Activated T-cell treated with anti-CD3 and anti-CD28 coated beads, Interleukin-2, amount 50 U/mL, for 4 hours (primary cell): ENCODE measurements at regions not wholly inside any gene's neighbourhood (a gene's known extent, or its start where the extent isn't known, plus 50 kb on each side); places are given as distances from the start of the nearest gene placed in this dataset.

ENCODE experiments used
- ATAC-seq, 2 donors: fragments of 200-7000 bp; cut with Tn5 transposase; one replicate each; pipeline ENCODE4 v1.10.0; 2021
- DNase-seq: peaks from one replicate; pipeline ENCODE4 v3.0.0-alpha.2; 2020
- H3K27me3 Mint-ChIP-seq: one replicate; pipeline ENCODE4 v1.8.0; 2021; ENCODE audit warnings: low read depth, mixed read lengths
- H3K36me3 Mint-ChIP-seq: one replicate; pipeline ENCODE4 v1.8.0; 2022; ENCODE audit warnings: mixed read lengths; ENCODE audit not compliant: insufficient read depth
- H3K4me1 Mint-ChIP-seq: one replicate; pipeline ENCODE4 v1.8.0; 2021; ENCODE audit warnings: low read depth, mixed read lengths
- H3K4me3 Mint-ChIP-seq: one replicate; pipeline ENCODE4 v1.8.0; 2021; ENCODE audit warnings: mild to moderate bottlenecking, moderate library complexity, mixed read lengths
- H3K9me3 Mint-ChIP-seq: one replicate; pipeline ENCODE4 v1.8.0; 2021; ENCODE audit warnings: mixed read lengths

DNA sequence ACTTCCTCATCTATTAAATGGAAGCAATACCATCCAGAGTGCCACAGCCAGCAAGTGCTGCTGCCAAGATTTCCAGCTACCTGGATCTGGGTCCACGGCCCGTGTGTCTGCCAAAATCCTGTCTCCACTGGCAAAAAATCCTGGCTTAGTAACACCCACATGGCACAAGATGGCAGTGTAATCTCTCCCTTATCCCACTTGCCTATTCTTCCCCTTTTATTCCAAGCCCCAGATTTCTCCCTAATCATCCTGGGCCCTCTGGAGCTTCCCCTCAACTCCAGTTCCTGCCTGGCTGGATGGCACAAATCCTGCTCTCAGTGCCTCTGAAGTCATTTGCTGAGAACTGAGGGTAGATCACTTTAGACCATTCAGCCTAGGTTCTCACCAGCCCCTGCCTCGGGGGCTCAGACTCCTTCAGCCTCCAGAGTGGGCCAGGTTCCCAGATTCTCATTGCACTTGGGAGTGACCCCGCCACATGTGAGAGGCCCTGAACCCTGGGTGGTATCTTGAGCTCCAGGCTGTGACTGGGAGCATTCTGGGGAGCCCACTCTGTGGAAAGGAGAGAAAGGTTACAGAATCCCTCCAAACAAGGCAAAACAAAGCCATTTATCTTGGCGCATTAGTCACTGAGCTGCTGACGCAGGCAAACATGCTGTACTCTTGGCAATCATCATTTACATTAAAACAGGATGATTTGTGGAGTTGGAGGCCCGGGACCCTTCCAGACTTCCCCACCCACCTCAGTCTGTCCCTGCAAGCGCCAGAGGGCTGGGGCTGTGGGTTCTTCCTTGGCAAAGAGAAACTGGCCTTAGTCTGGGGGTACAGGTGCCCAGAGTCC is 325.8 kb downstream of the DYSF start:
- no peak for ATAC-seq
- DNase-seq: no peak
- H3K4me3 Mint-ChIP-seq: no peak overlapping the region
- H3K9me3 Mint-ChIP-seq: no peaks in the 10 kb centered on the region
- H3K4me1 Mint-ChIP-seq: no peaks in the 10 kb centered on the region
- H3K27me3 Mint-ChIP-seq: peaks cover 3% of the 10 kb centered on the region
- H3K36me3 Mint-ChIP-seq: no peaks in the 10 kb centered on the region

DNA sequence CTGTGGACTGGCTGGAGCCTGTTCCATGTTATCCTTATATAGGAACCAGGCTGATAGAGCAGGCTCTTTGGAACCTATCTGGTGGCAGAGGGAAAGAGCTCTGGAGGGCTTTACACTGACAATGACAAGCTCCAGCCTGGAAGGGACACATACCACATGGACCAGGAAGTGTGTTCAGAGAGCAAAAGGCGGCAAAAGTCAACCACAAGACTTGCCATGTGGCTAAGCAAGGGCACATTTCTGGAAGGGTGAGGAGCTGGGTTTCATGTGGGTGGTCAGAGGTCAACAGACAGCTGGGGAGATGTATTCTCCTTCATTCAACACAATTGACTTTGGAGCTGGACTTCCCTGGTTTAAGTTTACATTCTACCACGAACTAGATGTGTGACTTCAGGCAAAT is 325.2 kb downstream of the DYSF start:
- Mint-ChIP-seq H3K4me3 (no peak overlapping the region), H3K9me3 (no peaks in the 10 kb centered on the region), H3K4me1 (no peaks in the 10 kb centered on the region), H3K27me3 (peaks cover 3% of the 10 kb centered on the region), H3K36me3 (no peaks in the 10 kb centered on the region)
- no peak for DNase-seq
- ATAC-seq: no peak

DNA sequence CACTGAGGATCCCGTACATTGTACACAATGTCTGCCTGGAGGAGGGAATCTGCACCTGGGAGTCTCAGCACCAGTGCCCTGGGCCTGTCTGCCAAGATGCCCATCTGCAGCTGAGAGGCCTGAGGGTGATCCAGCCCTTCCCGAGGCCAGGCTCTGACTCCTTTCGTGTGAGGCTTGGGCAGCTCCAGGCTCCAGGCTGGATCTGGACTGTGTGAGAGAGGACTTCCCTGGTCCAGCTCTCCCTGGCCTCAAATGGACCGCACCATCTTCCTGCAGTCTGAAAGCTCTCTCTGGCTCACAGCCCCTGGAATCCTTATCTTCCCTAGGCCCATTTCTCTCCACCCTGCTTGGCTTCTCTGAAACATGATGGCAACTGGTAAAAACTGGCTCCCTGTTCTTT is 324.6 kb downstream of the DYSF start:
- Mint-ChIP-seq H3K36me3 (no peaks in the 10 kb centered on the region), H3K9me3 (no peaks in the 10 kb centered on the region), H3K4me1 (no peaks in the 10 kb centered on the region), H3K27me3 (peaks cover 3% of the 10 kb centered on the region), H3K4me3 (no peak overlapping the region)
- ATAC-seq (no peak), DNase-seq (no peak)

DNA sequence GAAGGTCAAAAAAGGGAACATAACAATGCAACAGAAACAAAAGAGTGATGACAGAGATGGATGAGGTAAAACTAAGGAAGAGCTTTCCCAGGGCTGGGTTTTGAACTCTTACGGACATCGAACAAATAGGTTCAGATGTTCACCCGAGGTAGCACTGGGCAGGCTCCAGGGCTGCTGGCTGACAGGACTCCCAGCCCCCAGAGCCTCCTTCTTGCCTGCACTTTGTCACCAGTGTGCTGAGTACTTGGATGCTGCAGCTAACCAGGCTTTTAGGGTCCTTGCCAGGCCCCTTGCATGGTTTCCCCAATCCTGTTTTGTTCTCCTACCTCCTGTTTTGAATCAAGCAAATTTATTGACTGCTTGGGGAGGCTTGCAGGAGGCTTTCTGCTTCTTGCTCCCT is 322.9 kb downstream of the DYSF start:
- DNase-seq: no peak
- Mint-ChIP-seq H3K27me3 (peaks cover 1% of the 10 kb centered on the region), H3K4me3 (no peak overlapping the region), H3K9me3 (no peaks in the 10 kb centered on the region), H3K36me3 (no peaks in the 10 kb centered on the region), H3K4me1 (no peaks in the 10 kb centered on the region)
- no peak for ATAC-seq

DNA sequence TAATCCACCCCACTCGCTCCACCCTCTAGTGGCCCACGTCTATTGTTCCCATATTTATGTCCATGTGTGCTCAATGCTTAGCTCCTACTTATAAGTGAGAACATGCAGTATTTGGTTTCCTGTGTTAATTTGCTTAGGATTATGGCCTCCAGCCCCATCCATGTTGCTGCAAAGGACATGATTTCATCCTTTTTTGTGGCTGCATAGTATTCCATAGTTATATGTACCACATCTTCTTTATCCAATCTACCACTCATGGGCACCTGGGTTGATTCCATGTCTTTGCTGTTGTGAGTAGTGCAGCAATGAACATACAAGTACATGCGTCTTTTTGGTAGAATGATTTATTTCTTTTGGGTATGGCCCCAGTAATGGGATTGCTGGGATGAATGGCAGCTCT is 319.9 kb downstream of the DYSF start:
- Mint-ChIP-seq H3K27me3 (no peaks in the 10 kb centered on the region), H3K4me3 (no peak overlapping the region), H3K9me3 (no peaks in the 10 kb centered on the region), H3K4me1 (no peaks in the 10 kb centered on the region), H3K36me3 (no peaks in the 10 kb centered on the region)
- DNase-seq (no peak), ATAC-seq (no peak)

DNA sequence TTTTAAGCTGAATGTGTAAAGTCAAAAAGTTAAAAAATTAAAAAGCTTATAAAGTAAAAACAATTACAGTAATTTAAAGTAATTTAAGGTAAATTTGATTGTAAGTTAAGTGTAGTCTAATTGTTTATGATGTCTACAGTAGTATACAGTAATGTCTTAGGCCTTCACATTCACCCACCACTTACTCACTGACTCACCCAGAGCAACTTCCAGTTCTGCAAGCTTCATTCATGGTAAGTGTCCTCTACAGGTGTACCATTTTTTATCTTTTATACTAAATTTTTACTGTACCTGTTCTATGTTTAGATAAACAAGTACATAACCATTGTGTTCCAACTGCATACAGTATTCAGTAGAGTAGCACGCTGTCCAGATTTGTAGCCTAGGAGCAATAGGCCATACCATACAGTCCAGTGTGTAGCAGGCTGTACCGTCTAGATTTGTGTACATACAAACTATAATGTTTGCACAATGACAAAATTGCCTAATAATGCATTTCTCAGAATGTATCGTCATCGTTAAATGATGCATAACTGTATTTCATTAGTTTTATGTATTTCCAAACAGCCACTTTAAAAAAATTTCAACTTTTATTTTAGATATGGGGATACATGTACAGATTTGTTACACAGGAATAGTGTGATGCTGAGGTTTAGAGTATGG is 319.3 kb downstream of the DYSF start:
- H3K4me1 Mint-ChIP-seq: no peaks in the 10 kb centered on the region
- H3K4me3 Mint-ChIP-seq: no peak overlapping the region
- no peak for ATAC-seq

DNA sequence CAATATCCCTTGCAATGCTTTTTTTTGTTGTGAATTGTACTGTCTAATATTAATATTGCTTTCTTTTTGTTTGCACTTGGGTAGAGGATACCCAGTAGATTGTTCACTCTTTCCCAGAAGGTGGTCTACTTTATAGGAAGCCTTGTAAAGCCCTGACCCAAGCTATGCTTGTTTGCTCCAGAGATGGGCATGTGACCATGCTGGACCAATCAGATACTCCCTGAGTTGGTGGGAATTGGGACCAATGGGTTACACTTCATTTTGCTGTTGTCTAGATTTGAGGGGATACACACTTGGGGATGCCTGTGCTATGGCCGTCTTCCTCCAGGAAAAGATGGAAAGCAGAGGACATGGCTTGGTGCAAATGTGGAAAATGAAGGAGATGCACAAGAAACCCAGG is 314.3 kb downstream of the DYSF start:
- no peaks in the 10 kb centered on the region for H3K36me3 Mint-ChIP-seq
- no peaks in the 10 kb centered on the region for H3K9me3 Mint-ChIP-seq
- H3K4me3 Mint-ChIP-seq: no peak overlapping the region
- H3K27me3 Mint-ChIP-seq: no peaks in the 10 kb centered on the region
- ATAC-seq (no peak), DNase-seq (no peak)
- H3K4me1 Mint-ChIP-seq: no peaks in the 10 kb centered on the region

More for the DNA sequence above, 319.3 kb downstream of the DYSF start:
- DNase-seq: no peak
- Mint-ChIP-seq H3K27me3 (no peaks in the 10 kb centered on the region), H3K36me3 (no peaks in the 10 kb centered on the region), H3K9me3 (no peaks in the 10 kb centered on the region)

DNA sequence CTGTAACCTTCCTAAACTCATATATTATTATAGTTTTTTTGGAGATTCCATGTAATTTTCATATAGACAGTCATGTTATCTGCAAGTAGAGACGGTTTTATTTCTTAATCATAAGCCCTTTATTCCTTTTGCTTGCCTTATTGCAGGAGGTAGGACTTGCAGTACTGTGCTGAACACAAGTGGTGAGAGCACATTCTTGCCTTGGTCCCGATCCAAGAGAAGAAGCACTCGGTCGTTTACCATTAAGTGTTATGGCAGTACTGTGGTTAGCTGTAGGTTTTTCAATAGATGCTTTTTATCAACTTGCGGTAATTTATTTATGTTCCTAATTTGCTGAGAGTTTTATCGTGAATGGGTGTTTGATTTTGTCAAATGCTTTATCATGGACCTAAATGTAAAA is 305.7 kb downstream of the DYSF start:
- Mint-ChIP-seq H3K4me1 (no peaks in the 10 kb centered on the region), H3K27me3 (peaks cover 5% of the 10 kb centered on the region), H3K36me3 (no peaks in the 10 kb centered on the region), H3K4me3 (no peak overlapping the region), H3K9me3 (no peaks in the 10 kb centered on the region)
- ATAC-seq (no peak), DNase-seq (no peak)

DNA sequence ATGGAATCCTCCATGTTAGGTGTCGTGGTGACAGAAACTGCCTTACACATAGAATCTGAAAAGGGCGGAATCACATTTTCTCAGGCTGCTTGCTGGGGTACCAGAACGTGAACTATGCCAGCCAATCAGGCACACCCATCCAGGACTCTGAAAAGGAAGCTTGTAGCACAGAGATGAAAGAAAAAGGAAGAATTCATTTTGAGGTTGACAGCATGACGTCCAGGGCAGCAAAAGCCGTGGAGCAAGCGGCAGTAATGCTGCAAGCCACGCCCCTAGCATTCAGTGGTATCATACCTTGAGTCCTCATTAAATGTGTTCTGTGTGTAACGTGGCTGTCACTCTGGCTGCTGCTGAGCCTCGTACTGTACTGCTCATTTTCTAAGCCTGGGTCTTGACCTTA is 304.0 kb downstream of the DYSF start:
- ATAC-seq: no peak
- DNase-seq: no peak
- peaks cover 6% of the 10 kb centered on the region for H3K27me3 Mint-ChIP-seq
- H3K9me3 Mint-ChIP-seq: no peaks in the 10 kb centered on the region
- H3K4me3 Mint-ChIP-seq: no peak overlapping the region
- no peaks in the 10 kb centered on the region for H3K4me1 Mint-ChIP-seq
- no peaks in the 10 kb centered on the region for H3K36me3 Mint-ChIP-seq

DNA sequence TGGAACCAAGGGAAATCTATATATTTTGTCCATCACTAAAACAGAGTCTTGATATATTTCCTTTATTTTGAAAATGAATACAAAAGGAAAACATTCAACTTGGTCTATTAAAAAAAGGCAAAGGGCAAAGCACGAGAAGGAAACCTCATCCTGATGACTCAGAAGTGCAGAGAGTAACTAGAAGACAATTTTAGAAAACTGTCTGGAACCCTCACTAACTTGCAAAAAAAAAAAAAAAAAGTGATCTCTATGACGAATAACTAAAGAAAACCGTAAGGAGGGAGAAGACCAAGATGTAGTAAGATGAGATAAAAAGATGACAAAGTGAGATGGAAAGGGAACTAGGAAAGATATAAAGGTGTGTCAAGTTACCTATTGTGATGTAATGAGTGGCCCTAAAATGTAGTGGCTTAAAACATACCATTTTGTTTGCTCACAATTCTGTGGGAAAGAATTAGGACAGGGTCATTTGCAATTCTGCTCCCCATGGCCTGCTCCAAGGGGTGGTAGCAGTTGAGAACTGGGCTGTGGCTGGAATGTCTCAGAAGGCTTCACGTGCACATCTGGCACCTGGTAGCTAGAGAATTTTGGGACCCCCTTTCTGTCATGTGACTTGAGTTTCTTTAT is 303.0 kb downstream of the DYSF start:
- no peak overlapping the region for H3K4me3 Mint-ChIP-seq
- ATAC-seq: no peak

DNA sequence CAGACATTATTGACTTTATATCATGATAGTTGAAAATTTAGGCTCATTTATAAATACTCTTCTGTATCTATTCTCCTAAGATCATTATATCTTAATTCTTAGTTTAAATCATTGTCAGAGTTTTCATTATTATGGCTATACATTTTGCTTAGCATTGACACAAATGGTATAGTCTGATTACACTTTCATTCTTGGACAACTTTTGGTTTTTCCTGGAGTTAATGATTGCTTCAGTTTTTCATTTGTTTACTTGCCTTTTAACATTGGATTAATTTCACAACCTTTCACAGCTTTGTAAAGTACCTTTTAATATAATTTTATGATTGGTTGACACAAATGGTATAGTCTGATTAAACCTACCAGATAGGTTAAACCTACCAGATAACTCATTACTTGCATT is 298.2 kb downstream of the DYSF start:
- peaks cover 5% of the 10 kb centered on the region for H3K9me3 Mint-ChIP-seq
- peaks cover 15% of the 10 kb centered on the region for H3K27me3 Mint-ChIP-seq
- H3K4me1 Mint-ChIP-seq: no peaks in the 10 kb centered on the region
- no peaks in the 10 kb centered on the region for H3K36me3 Mint-ChIP-seq
- no peak overlapping the region for H3K4me3 Mint-ChIP-seq
- ATAC-seq: no peak
- DNase-seq: no peak

More for the DNA sequence above, 303.0 kb downstream of the DYSF start:
- Mint-ChIP-seq H3K9me3 (peaks cover 5% of the 10 kb centered on the region), H3K4me1 (no peaks in the 10 kb centered on the region), H3K36me3 (no peaks in the 10 kb centered on the region), H3K27me3 (peaks cover 6% of the 10 kb centered on the region)
- no peak for DNase-seq

DNA sequence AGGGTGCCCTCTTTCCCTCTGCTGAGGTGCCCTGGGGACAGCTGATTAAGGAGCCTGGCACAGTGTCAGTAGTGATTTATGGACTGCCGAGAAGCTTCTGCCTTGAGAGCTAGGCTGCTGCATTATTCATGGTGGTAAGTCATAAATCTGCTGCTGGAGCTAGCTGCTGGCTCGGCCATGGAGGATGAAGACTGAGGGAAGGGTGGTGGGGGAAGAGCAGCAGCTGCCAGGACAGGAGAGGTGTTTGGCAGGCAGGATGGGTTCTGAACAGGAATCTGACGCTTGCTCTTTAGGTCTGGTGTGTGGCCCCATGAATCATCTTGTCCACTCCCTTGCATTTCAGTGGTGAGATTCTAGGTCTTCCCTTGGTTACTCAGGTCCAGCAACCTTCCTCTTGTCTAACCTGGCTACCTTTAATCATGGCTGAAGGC is 296.3 kb downstream of the DYSF start:
- DNase-seq: no peak
- ATAC-seq: no peak
- no peaks in the 10 kb centered on the region for H3K4me1 Mint-ChIP-seq
- H3K27me3 Mint-ChIP-seq: peaks cover 16% of the 10 kb centered on the region
- H3K4me3 Mint-ChIP-seq: no peak overlapping the region
- peaks cover 5% of the 10 kb centered on the region for H3K9me3 Mint-ChIP-seq
- no peaks in the 10 kb centered on the region for H3K36me3 Mint-ChIP-seq

DNA sequence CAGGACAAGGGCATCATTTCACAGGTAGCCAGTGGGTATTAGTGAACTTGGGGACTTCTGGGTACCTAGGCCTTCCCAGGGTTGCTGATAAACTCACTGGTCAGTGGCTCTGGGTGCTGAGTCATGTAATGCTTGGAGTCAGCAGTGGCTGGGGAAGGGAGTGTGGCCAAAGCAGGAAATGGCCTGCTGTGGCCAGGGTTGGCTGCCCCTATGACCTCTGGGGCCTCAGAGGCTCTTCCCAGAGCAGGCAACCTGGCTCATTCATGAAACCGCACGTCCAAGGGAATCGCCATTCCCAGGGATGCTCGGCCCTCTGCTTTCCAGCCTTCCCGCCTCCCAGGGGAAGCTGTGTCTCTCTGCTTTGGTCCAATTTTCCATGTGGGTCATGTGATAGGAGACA is 294.9 kb downstream of the DYSF start:
- ATAC-seq: no peak
- H3K27me3 Mint-ChIP-seq: peaks cover 18% of the 10 kb centered on the region
- DNase-seq: no peak
- H3K4me1 Mint-ChIP-seq: no peaks in the 10 kb centered on the region
- no peak overlapping the region for H3K4me3 Mint-ChIP-seq
- H3K9me3 Mint-ChIP-seq: peaks cover 5% of the 10 kb centered on the region
- H3K36me3 Mint-ChIP-seq: no peaks in the 10 kb centered on the region

DNA sequence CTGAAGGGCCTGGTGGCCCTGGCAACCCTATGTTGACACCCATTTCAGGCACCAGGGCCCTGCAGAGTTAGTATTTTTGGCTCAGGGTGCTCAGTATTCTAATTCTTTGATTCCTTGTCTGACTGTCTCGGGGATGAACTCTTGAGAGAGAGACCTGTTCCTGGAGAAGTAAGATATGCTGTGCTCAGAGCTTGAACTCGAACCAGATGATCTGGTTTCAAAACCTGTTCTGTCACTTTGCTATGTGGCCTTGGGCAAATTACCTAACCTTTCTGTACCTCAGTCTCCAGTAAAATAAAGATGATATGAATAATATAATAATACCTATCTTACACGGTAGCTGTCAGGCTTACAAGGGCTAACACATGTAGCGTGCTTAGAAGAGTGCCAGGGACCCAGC is 294.2 kb downstream of the DYSF start:
- peaks cover 18% of the 10 kb centered on the region for H3K27me3 Mint-ChIP-seq
- ATAC-seq (no peak), DNase-seq (no peak)
- no peaks in the 10 kb centered on the region for H3K4me1 Mint-ChIP-seq
- H3K4me3 Mint-ChIP-seq: no peak overlapping the region
- peaks cover 5% of the 10 kb centered on the region for H3K9me3 Mint-ChIP-seq
- no peaks in the 10 kb centered on the region for H3K36me3 Mint-ChIP-seq
